Gastrocnemius medialis (tissue), 4 donors: ENCODE measurements at regions not wholly inside any gene's neighbourhood (a gene's known extent, or its start where the extent isn't known, plus 50 kb on each side); places are given as distances from the start of the nearest gene placed in this dataset.

Source experiments
- POLR2A ChIP-seq, 2 donors: fragments of 450-650 bp; IDR thresholded peaks; one replicate each; pipeline ENCODE4 v1.6.1; 2017; ENCODE audit warnings: antibody characterized with exemption in 2 of 2, mild to moderate bottlenecking in 2 of 2, moderate library complexity in 2 of 2
- TF ChIP-seq, protein P1 (sequence below), 5 experiments: fragments of 450-650 bp in 3 of 5; fragments of 200-600 bp in 2 of 5; sonication (generic) in 2 of 5; IDR thresholded peaks in 4 of 5; conservative IDR thresholded peaks in 1 of 5; 1 replicate in 4 of 5; 2 replicates in 1 of 5; pipeline ENCODE4 v1.5.1; 2016 to 2019; ENCODE audit warnings: antibody characterized with exemption in 5 of 5, mild to moderate bottlenecking in 3 of 5, moderate library complexity in 3 of 5

DNA sequence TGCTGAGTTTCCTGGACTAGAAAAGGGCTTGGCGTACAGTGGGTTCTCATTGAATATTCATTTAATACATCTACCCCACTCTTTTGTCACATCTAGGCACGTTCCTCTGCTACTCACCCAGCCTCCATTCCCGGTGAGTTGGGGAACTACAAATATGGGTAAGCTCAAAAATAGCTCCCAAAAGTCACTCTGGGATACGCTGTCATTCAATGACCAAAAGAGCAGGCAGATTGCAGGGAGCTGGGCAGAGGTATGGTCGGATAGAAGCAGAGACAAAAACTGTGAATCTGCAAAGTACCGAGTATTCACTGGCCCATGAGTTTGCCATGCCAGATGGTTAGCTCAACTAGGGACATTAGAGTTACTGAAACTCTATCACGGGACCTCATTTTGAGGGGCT lies 103.9 kb upstream of the SASH1 start:
- TF ChIP-seq, protein P1, sequence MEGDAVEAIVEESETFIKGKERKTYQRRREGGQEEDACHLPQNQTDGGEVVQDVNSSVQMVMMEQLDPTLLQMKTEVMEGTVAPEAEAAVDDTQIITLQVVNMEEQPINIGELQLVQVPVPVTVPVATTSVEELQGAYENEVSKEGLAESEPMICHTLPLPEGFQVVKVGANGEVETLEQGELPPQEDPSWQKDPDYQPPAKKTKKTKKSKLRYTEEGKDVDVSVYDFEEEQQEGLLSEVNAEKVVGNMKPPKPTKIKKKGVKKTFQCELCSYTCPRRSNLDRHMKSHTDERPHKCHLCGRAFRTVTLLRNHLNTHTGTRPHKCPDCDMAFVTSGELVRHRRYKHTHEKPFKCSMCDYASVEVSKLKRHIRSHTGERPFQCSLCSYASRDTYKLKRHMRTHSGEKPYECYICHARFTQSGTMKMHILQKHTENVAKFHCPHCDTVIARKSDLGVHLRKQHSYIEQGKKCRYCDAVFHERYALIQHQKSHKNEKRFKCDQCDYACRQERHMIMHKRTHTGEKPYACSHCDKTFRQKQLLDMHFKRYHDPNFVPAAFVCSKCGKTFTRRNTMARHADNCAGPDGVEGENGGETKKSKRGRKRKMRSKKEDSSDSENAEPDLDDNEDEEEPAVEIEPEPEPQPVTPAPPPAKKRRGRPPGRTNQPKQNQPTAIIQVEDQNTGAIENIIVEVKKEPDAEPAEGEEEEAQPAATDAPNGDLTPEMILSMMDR (IDR thresholded peaks at IDR 0.05 in 4 of 5, conservative IDR thresholded peaks at IDR 0.05 in 1 of 5) = no peak
- TF ChIP-seq POLR2A (IDR thresholded peaks at IDR 0.05) = no peak
